ENCODE measurements at regions not wholly inside any gene's neighbourhood (a gene's known extent, or its start where the extent isn't known, plus 50 kb on each side); places are given as distances from the start of the nearest gene placed in this dataset.
A peak's percentile ranks its signal among the peaks of the same experiment; 100 is the strongest.

DNA sequence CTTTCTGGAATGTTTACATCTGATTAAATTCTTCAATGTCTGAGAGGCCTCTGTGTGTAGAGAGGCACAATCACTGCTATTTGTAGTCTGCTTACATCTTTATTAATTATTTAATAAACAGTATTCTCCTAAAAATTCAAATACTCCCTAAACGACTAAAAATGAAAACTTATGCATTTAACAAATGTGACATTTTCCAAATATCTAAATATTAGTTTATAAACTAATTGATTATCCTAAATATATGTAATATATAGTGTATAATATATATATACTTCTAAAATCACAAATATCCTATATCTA, 57.7 kb upstream of the ZBED3 start:
- Mint-ChIP-seq H3K27me3 (ENCODE audit: insufficient read depth, unreplicated experiment) (no peaks in the 10 kb centered on the region), H3K4me3 (ENCODE audit: unreplicated experiment) (no peak overlapping the region), H3K9me3 (ENCODE audit: unreplicated experiment) (no peaks in the 10 kb centered on the region), H3K4me1 (ENCODE audit: insufficient read depth, unreplicated experiment) (peaks cover 17% of the 10 kb centered on the region), H3K27ac (ENCODE audit: low read depth, unreplicated experiment) (no peak overlapping the region), H3K36me3 (ENCODE audit: insufficient read depth, unreplicated experiment) (no peaks in the 10 kb centered on the region)
- POLR2A ChIA-PET: interaction anchor here (0.6 to 1.9 kb wide), 6 partner anchors 11 to 347 kb away, joined by 3 to 29 read pairs (median 5); partner anchors contain the start of gene WDR41
- no peak for DNase-seq (ENCODE audit: unreplicated experiment)
- BruUV-seq (replicated peaks): no TSS peak
- CTCF ChIA-PET: interaction anchor here (0.6 to 5.1 kb wide), 35 partner anchors 8 to 394 kb away, joined by 3 to 58 read pairs (median 4); partner anchors contain the start of genes WDR41 and ZBED3
- TF ChIP-seq, protein P1, sequence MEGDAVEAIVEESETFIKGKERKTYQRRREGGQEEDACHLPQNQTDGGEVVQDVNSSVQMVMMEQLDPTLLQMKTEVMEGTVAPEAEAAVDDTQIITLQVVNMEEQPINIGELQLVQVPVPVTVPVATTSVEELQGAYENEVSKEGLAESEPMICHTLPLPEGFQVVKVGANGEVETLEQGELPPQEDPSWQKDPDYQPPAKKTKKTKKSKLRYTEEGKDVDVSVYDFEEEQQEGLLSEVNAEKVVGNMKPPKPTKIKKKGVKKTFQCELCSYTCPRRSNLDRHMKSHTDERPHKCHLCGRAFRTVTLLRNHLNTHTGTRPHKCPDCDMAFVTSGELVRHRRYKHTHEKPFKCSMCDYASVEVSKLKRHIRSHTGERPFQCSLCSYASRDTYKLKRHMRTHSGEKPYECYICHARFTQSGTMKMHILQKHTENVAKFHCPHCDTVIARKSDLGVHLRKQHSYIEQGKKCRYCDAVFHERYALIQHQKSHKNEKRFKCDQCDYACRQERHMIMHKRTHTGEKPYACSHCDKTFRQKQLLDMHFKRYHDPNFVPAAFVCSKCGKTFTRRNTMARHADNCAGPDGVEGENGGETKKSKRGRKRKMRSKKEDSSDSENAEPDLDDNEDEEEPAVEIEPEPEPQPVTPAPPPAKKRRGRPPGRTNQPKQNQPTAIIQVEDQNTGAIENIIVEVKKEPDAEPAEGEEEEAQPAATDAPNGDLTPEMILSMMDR (IDR thresholded peaks at IDR 0.05; ENCODE audit: unreplicated experiment): no peak
- intact Hi-C loops (cut with micrococcal nuclease): loop anchor here (1.0 kb wide), 3 partner anchors 95 to 293 kb away; no protein-coding TSS in a partner anchor

DNA sequence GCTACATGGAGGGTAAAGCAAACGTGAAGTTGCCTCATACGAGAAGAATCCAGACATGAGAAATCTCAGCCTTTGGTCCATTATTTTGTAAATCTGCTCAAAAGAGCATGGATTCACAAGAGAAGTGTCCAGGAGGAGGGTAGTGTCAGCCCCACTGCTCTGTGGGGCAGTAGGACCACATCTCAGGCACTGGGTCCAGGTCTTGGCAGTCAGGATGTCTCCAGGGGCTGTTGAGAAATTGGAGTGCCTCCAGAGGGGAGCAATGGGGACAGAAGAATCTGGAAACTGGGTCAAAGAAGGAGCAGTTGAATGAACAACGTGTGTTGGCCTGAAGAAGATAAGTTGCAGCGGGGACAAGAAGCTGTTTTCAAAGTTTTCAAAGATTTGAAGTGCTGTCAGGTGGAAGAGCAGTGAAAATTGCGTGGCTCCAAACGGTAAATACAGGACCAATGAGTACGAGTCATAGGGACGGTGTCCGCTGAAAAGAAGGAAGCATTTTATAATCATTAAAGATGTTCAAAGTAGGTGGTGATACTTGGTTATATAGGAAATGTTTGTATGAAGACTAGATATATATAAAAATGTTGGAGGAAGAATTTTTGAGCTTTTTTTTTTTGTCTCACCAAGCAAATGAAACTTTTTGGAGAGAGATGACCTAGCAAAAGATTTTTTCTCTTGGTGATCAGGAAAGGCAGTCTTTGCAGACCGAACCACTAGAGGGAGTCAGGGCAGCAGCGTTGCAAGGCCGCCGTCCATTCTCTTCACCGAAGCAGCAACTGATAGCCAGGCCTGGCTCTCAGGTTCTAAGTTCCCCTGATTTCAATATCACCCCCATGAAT, 57.1 kb upstream of the ZBED3 start:
- intact Hi-C loops (cut with micrococcal nuclease): loop anchor here (1.0 kb wide), 3 partner anchors 95 to 293 kb away; no protein-coding TSS in a partner anchor
- H3K27ac Mint-ChIP-seq (ENCODE audit: low read depth, unreplicated experiment): no peak overlapping the region
- ChIA-PET POLR2A (interaction anchor here (0.7 to 1.6 kb wide), 2 partner anchors 12 to 282 kb away, joined by 3 to 4 read pairs; no protein-coding TSS in a partner anchor), CTCF (interaction anchor here (0.6 to 5.1 kb wide), 46 partner anchors 10 to 1577 kb away, joined by 3 to 58 read pairs (median 4); partner anchors contain the start of genes WDR41 and ZBED3)
- BruUV-seq (replicated peaks): no TSS peak
- TF ChIP-seq, protein P1 (IDR thresholded peaks at IDR 0.05; ENCODE audit: unreplicated experiment): peak; percentile 74
- H3K9me3 Mint-ChIP-seq (ENCODE audit: unreplicated experiment): no peaks in the 10 kb centered on the region
- peaks cover 22% of the 10 kb centered on the region for H3K4me1 Mint-ChIP-seq (ENCODE audit: insufficient read depth, unreplicated experiment)
- H3K4me3 Mint-ChIP-seq (ENCODE audit: unreplicated experiment): no peak overlapping the region
- H3K27me3 Mint-ChIP-seq (ENCODE audit: insufficient read depth, unreplicated experiment): no peaks in the 10 kb centered on the region
- H3K36me3 Mint-ChIP-seq (ENCODE audit: insufficient read depth, unreplicated experiment): no peaks in the 10 kb centered on the region
- DNase-seq (ENCODE audit: unreplicated experiment): peak; percentile 76

DNA sequence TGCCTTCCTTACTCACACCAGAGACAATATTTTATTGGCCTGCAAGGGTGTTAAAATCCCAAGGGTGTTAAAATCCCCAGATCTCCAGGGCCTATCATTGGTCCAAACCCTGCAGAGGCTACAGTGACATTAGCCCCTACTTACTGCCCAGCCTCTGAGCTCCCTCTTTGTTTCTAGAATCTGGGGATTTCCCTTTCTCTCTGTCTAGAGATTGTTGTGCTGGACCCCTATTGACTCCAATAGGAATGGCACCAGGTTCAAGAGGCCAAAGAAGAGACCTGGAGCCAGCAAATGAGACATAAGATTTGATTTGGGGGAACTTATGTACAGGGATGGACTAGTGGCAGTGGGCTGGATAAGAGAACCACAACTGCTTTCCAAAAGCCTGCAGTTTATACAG, 53.3 kb upstream of the ZBED3 start:
- Mint-ChIP-seq H3K9me3 (ENCODE audit: unreplicated experiment) (no peaks in the 10 kb centered on the region), H3K27me3 (ENCODE audit: insufficient read depth, unreplicated experiment) (no peaks in the 10 kb centered on the region), H3K27ac (ENCODE audit: low read depth, unreplicated experiment) (no peak overlapping the region), H3K36me3 (ENCODE audit: insufficient read depth, unreplicated experiment) (no peaks in the 10 kb centered on the region), H3K4me3 (ENCODE audit: unreplicated experiment) (no peak overlapping the region), H3K4me1 (ENCODE audit: insufficient read depth, unreplicated experiment) (peaks cover 14% of the 10 kb centered on the region)
- intact Hi-C loops (cut with micrococcal nuclease): no loop called here
- CTCF ChIA-PET: interaction anchor here (0.6 to 1.7 kb wide), 3 partner anchors 89 to 352 kb away, joined by 3 to 5 read pairs (median 5); partner anchors contain the start of gene WDR41
- POLR2A ChIA-PET: no interaction called here
- no TSS peak for BruUV-seq (replicated peaks)
- no peak for DNase-seq (ENCODE audit: unreplicated experiment)
- TF ChIP-seq, protein P1 (IDR thresholded peaks at IDR 0.05; ENCODE audit: unreplicated experiment): no peak

DNA sequence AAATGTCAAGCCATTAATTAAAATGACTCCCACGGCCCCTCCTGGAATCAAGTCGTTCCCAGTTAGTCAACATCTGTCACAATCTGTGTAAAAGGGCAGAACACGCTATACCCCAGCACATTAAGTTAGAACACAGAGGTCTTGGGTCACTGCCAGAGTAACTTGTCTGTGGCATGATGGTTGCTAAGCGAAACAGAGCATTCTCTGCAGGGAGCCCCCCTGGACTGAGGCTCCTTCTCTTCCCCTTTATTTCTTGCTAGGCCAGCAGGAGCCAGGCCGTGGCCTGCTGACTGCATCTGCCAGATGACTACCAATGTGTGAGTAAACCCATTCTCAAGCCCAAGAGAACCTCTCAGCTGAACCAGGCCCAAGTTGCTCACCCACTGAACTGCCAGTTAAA, 51.9 kb upstream of the ZBED3 start:
- no peaks in the 10 kb centered on the region for H3K36me3 Mint-ChIP-seq (ENCODE audit: insufficient read depth, unreplicated experiment)
- ChIA-PET CTCF (no interaction called here), POLR2A (interaction anchor here (1.5 kb wide), 1 partner anchor 352 kb away, joined by 4 read pairs; no protein-coding TSS in a partner anchor)
- H3K9me3 Mint-ChIP-seq (ENCODE audit: unreplicated experiment): no peaks in the 10 kb centered on the region
- DNase-seq (ENCODE audit: unreplicated experiment): peak; percentile 49
- H3K27ac Mint-ChIP-seq (ENCODE audit: low read depth, unreplicated experiment): peak overlapping the region; percentile 24
- TF ChIP-seq, protein P1 (IDR thresholded peaks at IDR 0.05; ENCODE audit: unreplicated experiment): no peak
- H3K4me3 Mint-ChIP-seq (ENCODE audit: unreplicated experiment): no peak overlapping the region
- H3K27me3 Mint-ChIP-seq (ENCODE audit: insufficient read depth, unreplicated experiment): no peaks in the 10 kb centered on the region
- H3K4me1 Mint-ChIP-seq (ENCODE audit: insufficient read depth, unreplicated experiment): peaks cover 8% of the 10 kb centered on the region
- intact Hi-C loops (cut with micrococcal nuclease): no loop called here
- no TSS peak for BruUV-seq (replicated peaks)

Data from MCF 10A (cell line).